ENCODE measurements at regions not wholly inside any gene's neighbourhood (a gene's known extent, or its start where the extent isn't known, plus 50 kb on each side); places are given as distances from the start of the nearest gene placed in this dataset.

DNA sequence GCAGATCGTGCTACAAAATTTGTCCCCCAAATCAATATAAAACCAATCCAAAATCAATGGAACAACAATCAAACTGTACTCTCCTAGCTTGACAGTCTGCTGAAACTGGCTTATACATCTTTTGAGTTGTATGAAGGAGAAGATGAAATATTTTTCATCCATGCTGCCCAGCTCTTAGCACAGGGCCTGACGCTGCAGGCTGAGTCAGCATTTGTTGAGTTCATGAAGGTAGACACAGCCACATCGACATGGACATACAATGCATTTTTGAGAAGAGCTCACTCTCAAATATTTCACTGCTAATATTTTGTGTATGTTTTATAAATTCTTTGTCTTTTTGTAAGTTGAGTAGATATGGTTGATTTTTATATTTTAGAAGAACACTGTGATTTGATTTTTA lies 327.3 kb downstream of the OTOL1 start:
- Histone ChIP-seq H3K4me1 (ENCODE audit: insufficient read depth, low read length, poor library complexity, severe bottlenecking) (no peaks in the 10 kb centered on the region), H3K27me3 (replicated peaks; ENCODE audit: insufficient read depth, low read depth, low read length, poor library complexity) (no peaks in the 10 kb centered on the region), H3K36me3 (ENCODE audit: insufficient read depth, low read length, poor library complexity, severe bottlenecking) (no peaks in the 10 kb centered on the region), H3K4me3 (ENCODE audit: low read depth, low read length, poor library complexity, severe bottlenecking) (no peak overlapping the region), H3K9me3 (ENCODE audit: low read depth, low read length, poor library complexity, severe bottlenecking) (no peaks in the 10 kb centered on the region), H3K27ac (ENCODE audit: low read depth, low read length, poor library complexity, severe bottlenecking) (no peak overlapping the region)
- ChIA-PET POLR2A (ENCODE audit: low non-redundant PET) (no interaction called here), CTCF (no interaction called here)
- intact Hi-C loops (cut with micrococcal nuclease; ENCODE audit: unreplicated experiment): no loop called here
- no peak for DNase-seq (ENCODE audit: low spot score)
- TF ChIP-seq, protein P1, sequence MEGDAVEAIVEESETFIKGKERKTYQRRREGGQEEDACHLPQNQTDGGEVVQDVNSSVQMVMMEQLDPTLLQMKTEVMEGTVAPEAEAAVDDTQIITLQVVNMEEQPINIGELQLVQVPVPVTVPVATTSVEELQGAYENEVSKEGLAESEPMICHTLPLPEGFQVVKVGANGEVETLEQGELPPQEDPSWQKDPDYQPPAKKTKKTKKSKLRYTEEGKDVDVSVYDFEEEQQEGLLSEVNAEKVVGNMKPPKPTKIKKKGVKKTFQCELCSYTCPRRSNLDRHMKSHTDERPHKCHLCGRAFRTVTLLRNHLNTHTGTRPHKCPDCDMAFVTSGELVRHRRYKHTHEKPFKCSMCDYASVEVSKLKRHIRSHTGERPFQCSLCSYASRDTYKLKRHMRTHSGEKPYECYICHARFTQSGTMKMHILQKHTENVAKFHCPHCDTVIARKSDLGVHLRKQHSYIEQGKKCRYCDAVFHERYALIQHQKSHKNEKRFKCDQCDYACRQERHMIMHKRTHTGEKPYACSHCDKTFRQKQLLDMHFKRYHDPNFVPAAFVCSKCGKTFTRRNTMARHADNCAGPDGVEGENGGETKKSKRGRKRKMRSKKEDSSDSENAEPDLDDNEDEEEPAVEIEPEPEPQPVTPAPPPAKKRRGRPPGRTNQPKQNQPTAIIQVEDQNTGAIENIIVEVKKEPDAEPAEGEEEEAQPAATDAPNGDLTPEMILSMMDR (conservative IDR thresholded peaks at IDR 0.05; ENCODE audit: low read depth, low read length): no peak
- no peak for TF ChIP-seq EZH2 (IDR thresholded peaks at IDR 0.05; ENCODE audit: borderline replicate concordance, low read depth, low read length, poor library complexity, severe bottlenecking)
- BruUV-seq (replicated peaks): no TSS peak

DNA sequence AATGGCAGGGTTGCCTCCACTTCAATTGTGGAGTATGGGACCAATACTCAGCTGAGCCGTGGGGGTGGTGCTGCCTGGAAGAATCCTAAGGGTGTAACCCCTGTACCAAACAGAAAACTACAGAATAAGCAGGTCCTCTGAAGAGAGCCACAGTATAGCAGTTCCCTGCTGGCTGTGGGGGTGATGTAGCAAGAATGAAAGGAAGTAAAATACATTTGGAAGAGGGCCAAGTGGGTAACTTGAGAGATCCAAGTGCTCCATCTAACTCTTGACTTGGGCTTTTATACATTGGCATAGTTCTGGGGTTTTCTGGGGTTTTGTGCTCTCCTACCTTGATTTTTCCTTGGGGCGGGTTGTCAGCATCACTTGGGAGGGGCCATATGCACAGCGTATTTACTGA lies 341.4 kb downstream of the OTOL1 start:
- Histone ChIP-seq H3K36me3 (ENCODE audit: insufficient read depth, low read length, poor library complexity, severe bottlenecking) (no peaks in the 10 kb centered on the region), H3K9me3 (ENCODE audit: low read depth, low read length, poor library complexity, severe bottlenecking) (no peaks in the 10 kb centered on the region), H3K4me1 (ENCODE audit: insufficient read depth, low read length, poor library complexity, severe bottlenecking) (no peaks in the 10 kb centered on the region), H3K27ac (ENCODE audit: low read depth, low read length, poor library complexity, severe bottlenecking) (no peak overlapping the region), H3K27me3 (replicated peaks; ENCODE audit: insufficient read depth, low read depth, low read length, poor library complexity) (no peaks in the 10 kb centered on the region), H3K4me3 (ENCODE audit: low read depth, low read length, poor library complexity, severe bottlenecking) (no peak overlapping the region)
- CTCF ChIA-PET: no interaction called here
- no TSS peak for BruUV-seq (replicated peaks)
- TF ChIP-seq, protein P1 (conservative IDR thresholded peaks at IDR 0.05; ENCODE audit: low read depth, low read length): no peak
- no peak for TF ChIP-seq EZH2 (IDR thresholded peaks at IDR 0.05; ENCODE audit: borderline replicate concordance, low read depth, low read length, poor library complexity, severe bottlenecking)
- intact Hi-C loops (cut with micrococcal nuclease; ENCODE audit: unreplicated experiment): no loop called here
- DNase-seq (ENCODE audit: low spot score): peak; percentile 48
- POLR2A ChIA-PET (ENCODE audit: low non-redundant PET): no interaction called here

DNA sequence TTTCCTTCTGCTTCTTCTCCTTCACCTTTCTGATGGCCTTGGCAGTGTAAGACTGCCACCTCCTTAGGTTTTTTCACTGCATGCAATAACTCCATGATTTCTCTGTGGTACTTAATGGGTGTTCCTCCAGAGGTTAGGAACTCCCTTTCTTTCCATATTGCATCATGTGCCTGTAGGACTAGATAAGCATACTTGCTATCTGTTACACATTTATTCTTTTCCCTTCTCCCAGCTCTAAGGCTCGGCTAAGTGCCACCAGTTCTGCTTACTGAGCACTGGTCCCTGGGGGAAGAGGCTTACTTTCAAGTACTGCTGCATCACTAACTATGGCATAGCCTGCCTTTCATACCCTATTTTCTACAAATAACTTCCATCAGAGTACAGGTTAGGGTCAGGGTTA lies 351.8 kb downstream of the OTOL1 start:
- Histone ChIP-seq H3K4me1 (ENCODE audit: insufficient read depth, low read length, poor library complexity, severe bottlenecking) (no peaks in the 10 kb centered on the region), H3K27me3 (replicated peaks; ENCODE audit: insufficient read depth, low read depth, low read length, poor library complexity) (no peaks in the 10 kb centered on the region), H3K27ac (ENCODE audit: low read depth, low read length, poor library complexity, severe bottlenecking) (no peak overlapping the region), H3K4me3 (ENCODE audit: low read depth, low read length, poor library complexity, severe bottlenecking) (no peak overlapping the region), H3K36me3 (ENCODE audit: insufficient read depth, low read length, poor library complexity, severe bottlenecking) (no peaks in the 10 kb centered on the region), H3K9me3 (ENCODE audit: low read depth, low read length, poor library complexity, severe bottlenecking) (no peaks in the 10 kb centered on the region)
- TF ChIP-seq EZH2 (IDR thresholded peaks at IDR 0.05; ENCODE audit: borderline replicate concordance, low read depth, low read length, poor library complexity, severe bottlenecking): no peak
- TF ChIP-seq, protein P1 (conservative IDR thresholded peaks at IDR 0.05; ENCODE audit: low read depth, low read length): no peak
- BruUV-seq (replicated peaks): no TSS peak
- intact Hi-C loops (cut with micrococcal nuclease; ENCODE audit: unreplicated experiment): no loop called here
- ChIA-PET CTCF (no interaction called here), POLR2A (ENCODE audit: low non-redundant PET) (no interaction called here)
- no peak for DNase-seq (ENCODE audit: low spot score)

All from A673 (cell line).